ENCODE measurements at regions not wholly inside any gene's neighbourhood (a gene's known extent, or its start where the extent isn't known, plus 50 kb on each side); places are given as distances from the start of the nearest gene placed in this dataset.

DNA sequence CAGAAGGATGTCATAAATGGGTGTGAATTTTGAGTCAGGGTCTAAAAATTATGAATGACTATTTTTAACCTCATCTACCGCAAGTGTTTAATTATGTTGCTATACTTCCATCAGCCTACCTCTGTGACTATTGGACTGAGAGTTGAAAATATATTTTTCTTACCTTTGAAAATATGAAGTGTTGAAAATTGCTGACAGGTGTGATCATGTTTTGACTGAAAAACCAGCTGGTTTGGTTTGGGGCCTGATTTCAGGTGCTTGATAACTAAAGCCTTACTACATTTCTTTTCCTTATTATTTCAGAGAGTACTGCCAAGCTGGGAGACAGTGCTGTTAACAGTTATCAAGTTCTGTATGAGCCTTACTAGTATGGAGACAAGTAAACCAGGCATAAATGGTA, 107.2 kb upstream of the DUSP10 start (continued):
- TF ChIP-seq, protein P1, sequence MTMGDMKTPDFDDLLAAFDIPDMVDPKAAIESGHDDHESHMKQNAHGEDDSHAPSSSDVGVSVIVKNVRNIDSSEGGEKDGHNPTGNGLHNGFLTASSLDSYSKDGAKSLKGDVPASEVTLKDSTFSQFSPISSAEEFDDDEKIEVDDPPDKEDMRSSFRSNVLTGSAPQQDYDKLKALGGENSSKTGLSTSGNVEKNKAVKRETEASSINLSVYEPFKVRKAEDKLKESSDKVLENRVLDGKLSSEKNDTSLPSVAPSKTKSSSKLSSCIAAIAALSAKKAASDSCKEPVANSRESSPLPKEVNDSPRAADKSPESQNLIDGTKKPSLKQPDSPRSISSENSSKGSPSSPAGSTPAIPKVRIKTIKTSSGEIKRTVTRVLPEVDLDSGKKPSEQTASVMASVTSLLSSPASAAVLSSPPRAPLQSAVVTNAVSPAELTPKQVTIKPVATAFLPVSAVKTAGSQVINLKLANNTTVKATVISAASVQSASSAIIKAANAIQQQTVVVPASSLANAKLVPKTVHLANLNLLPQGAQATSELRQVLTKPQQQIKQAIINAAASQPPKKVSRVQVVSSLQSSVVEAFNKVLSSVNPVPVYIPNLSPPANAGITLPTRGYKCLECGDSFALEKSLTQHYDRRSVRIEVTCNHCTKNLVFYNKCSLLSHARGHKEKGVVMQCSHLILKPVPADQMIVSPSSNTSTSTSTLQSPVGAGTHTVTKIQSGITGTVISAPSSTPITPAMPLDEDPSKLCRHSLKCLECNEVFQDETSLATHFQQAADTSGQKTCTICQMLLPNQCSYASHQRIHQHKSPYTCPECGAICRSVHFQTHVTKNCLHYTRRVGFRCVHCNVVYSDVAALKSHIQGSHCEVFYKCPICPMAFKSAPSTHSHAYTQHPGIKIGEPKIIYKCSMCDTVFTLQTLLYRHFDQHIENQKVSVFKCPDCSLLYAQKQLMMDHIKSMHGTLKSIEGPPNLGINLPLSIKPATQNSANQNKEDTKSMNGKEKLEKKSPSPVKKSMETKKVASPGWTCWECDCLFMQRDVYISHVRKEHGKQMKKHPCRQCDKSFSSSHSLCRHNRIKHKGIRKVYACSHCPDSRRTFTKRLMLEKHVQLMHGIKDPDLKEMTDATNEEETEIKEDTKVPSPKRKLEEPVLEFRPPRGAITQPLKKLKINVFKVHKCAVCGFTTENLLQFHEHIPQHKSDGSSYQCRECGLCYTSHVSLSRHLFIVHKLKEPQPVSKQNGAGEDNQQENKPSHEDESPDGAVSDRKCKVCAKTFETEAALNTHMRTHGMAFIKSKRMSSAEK (CRISPR knock-in tag; IDR thresholded peaks at IDR 0.05; ENCODE audit: borderline replicate concordance) = no peak
- TF ChIP-seq GTF2I (CRISPR knock-in tag; conservative IDR thresholded peaks at IDR 0.05) (no peak), RELA (CRISPR knock-in tag; IDR thresholded peaks at IDR 0.05; ENCODE audit: borderline replicate concordance) (no peak), JAZF1 (CRISPR knock-in tag; IDR thresholded peaks at IDR 0.05) (no peak), FOXP1 (CRISPR knock-in tag; IDR thresholded peaks at IDR 0.05; ENCODE audit: borderline replicate concordance) (no peak), FOXK1 (CRISPR knock-in tag; IDR thresholded peaks at IDR 0.05) (no peak), SOX15 (CRISPR knock-in tag; IDR thresholded peaks at IDR 0.05) (no peak), HMGA2 (CRISPR knock-in tag; IDR thresholded peaks at IDR 0.05) (no peak), CREB1 (CRISPR knock-in tag; IDR thresholded peaks at IDR 0.05) (no peak), FOXJ3 (CRISPR knock-in tag; IDR thresholded peaks at IDR 0.05; ENCODE audit: borderline replicate concordance) (no peak)
- TF ChIP-seq, protein P2, sequence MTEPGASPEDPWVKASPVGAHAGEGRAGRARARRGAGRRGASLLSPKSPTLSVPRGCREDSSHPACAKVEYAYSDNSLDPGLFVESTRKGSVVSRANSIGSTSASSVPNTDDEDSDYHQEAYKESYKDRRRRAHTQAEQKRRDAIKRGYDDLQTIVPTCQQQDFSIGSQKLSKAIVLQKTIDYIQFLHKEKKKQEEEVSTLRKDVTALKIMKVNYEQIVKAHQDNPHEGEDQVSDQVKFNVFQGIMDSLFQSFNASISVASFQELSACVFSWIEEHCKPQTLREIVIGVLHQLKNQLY (CRISPR knock-in tag; IDR thresholded peaks at IDR 0.05) = no peak
- TF ChIP-seq, protein P3, sequence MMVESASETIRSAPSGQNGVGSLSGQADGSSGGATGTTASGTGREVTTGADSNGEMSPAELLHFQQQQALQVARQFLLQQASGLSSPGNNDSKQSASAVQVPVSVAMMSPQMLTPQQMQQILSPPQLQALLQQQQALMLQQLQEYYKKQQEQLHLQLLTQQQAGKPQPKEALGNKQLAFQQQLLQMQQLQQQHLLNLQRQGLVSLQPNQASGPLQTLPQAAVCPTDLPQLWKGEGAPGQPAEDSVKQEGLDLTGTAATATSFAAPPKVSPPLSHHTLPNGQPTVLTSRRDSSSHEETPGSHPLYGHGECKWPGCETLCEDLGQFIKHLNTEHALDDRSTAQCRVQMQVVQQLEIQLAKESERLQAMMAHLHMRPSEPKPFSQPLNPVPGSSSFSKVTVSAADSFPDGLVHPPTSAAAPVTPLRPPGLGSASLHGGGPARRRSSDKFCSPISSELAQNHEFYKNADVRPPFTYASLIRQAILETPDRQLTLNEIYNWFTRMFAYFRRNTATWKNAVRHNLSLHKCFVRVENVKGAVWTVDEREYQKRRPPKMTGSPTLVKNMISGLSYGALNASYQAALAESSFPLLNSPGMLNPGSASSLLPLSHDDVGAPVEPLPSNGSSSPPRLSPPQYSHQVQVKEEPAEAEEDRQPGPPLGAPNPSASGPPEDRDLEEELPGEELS (CRISPR knock-in tag; IDR thresholded peaks at IDR 0.05) = no peak

DNA sequence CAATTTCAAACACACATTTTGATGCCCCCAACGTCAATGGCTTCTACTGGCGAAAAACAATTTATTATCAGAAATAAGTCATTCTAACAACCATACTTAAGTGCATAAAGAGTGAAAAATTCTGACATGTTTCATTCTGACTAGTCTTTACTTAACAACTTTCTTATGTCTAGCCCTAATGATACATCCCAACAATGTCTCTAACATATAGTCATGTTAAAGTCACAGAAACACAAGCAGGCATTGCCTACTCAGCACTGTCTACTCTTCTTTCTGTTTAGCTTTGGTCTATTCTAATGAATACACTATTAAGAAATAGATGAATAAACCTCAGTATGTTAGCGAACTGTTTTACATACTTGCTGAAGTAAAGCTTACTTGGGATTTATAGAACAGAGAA, 105.8 kb upstream of the DUSP10 start:
- no peak for ATAC-seq
- H3K27ac Mint-ChIP-seq = no peak overlapping the region
- H3K27me3 Mint-ChIP-seq (ENCODE audit: low read depth) = no peaks in the 10 kb centered on the region
- ChIA-PET POLR2A (no interaction called here), CTCF (no interaction called here)
- no peak overlapping the region for H3K4me3 Mint-ChIP-seq
- peaks cover 7% of the 10 kb centered on the region; the same call in 1 of the 2 replicates for H3K9me3 Mint-ChIP-seq
- TF ChIP-seq NR3C1 (CRISPR knock-in tag; conservative IDR thresholded peaks at IDR 0.05; ENCODE audit: low read depth) (no peak), ZNF232 (CRISPR knock-in tag; IDR thresholded peaks at IDR 0.05) (no peak), TP53 (CRISPR knock-in tag; IDR thresholded peaks at IDR 0.05) (no peak), NFYB (CRISPR knock-in tag; conservative IDR thresholded peaks at IDR 0.05; ENCODE audit: low read depth) (no peak), GTF2I (CRISPR knock-in tag; conservative IDR thresholded peaks at IDR 0.05) (no peak), SMAD4 (CRISPR knock-in tag; IDR thresholded peaks at IDR 0.05) (no peak), NFE2L1 (CRISPR knock-in tag; IDR thresholded peaks at IDR 0.05) (no peak)
- TF ChIP-seq, protein P2 (CRISPR knock-in tag; IDR thresholded peaks at IDR 0.05) = no peak
- TF ChIP-seq, protein P4, sequence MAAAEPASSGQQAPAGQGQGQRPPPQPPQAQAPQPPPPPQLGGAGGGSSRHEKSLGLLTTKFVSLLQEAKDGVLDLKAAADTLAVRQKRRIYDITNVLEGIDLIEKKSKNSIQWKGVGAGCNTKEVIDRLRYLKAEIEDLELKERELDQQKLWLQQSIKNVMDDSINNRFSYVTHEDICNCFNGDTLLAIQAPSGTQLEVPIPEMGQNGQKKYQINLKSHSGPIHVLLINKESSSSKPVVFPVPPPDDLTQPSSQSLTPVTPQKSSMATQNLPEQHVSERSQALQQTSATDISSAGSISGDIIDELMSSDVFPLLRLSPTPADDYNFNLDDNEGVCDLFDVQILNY (CRISPR knock-in tag; IDR thresholded peaks at IDR 0.05) = no peak
- no peak for DNase-seq (ENCODE audit: low spot score)
- H3K4me1 Mint-ChIP-seq = peaks cover 10% of the 10 kb centered on the region
- no peaks in the 10 kb centered on the region for H3K36me3 Mint-ChIP-seq

Data from WTC11 (cell line).